C4-2B (cell line): ENCODE measurements at regions not wholly inside any gene's neighbourhood (a gene's known extent, or its start where the extent isn't known, plus 50 kb on each side); places are given as distances from the start of the nearest gene placed in this dataset.

Experiments used
- H3K27ac ChIP-seq: fragments of 450-650 bp; 2 replicates; pipeline ENCODE4 v1.5.1; 2017
- CTCF ChIP-seq: fragments of 450-650 bp; conservative IDR thresholded peaks from 2 replicates; pipeline ENCODE4 v1.5.1; 2017; ENCODE audit warnings: mild to moderate bottlenecking
- ZFX ChIP-seq: fragments of 450-650 bp; IDR thresholded peaks from 2 replicates; pipeline ENCODE4 v1.6.1; 2017

DNA sequence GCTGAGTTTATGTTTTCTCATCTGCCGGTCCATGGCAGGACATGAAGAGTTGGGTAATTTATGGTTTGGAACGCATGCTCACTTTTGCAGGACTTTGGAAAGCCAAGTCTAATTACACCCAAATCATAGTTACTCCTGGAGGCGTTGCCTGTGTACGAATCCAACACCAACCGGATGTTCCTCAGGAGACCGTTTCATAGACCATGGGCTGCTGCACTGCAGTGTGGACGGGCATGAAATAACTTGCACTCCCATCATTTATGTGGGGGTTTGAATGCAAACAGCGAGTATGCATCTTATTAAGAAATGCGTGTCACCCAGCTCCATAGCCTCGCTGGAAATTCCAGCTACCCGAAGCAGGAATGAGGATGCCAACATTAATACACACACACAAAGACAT, 96.1 kb upstream of the IRX2 start:
- H3K27ac ChIP-seq: no peak overlapping the region
- no peak for TF ChIP-seq CTCF
- TF ChIP-seq ZFX: no peak

GRCh38 chr5:2841208-2841607, 89.7 kb upstream of the IRX2 start:
- TF ChIP-seq ZFX (no peak), CTCF (no peak)
- no peak overlapping the region for H3K27ac ChIP-seq

DNA sequence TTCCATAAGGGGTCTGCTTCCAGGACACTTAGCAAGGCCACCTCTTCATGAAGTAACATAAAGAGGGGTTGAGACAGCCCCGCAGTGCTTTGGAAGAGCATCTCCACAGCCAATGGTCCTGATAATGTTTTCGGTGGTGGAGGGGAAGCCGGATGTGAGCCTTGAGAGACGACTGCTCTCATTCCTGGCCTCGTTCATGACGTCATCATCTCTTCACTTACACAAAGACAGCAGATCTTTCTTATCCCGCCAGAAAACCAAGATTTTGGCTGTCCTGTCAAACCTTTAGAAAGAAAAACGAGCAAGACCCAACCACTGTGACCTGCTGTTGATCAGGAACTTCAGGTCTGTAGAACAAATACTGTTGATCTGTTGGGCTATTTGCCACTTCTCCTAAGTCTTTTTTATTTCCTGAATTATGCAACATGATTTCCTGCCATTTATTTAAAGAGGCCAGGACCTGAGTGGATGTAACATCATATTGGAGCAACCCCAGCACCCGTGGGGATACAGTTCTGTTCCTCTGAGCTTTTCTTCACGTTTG, 89.0 kb upstream of the IRX2 start:
- H3K27ac ChIP-seq: peak overlapping the region; percentile 43
- no peak for TF ChIP-seq CTCF
- no peak for TF ChIP-seq ZFX

DNA sequence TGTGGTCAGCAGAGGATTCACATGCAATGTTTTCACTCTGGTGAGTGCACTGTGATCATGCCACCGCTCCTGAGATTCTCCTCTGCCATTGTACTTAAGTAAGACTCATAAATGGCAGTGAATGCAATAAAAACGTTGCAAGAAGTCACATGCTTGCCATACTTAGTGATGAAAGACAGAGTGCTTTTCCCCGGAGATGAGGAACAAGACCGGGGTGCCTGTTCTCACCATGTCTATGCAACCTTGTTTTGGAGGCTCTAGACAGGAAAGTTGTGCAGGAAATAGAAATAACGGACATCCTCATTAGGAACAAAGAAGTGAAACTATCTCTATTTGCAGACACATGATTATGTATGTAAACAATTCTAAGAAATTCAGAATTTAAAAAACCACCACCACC, 84.7 kb upstream of the IRX2 start:
- no peak overlapping the region for H3K27ac ChIP-seq
- no peak for TF ChIP-seq CTCF
- no peak for TF ChIP-seq ZFX

DNA sequence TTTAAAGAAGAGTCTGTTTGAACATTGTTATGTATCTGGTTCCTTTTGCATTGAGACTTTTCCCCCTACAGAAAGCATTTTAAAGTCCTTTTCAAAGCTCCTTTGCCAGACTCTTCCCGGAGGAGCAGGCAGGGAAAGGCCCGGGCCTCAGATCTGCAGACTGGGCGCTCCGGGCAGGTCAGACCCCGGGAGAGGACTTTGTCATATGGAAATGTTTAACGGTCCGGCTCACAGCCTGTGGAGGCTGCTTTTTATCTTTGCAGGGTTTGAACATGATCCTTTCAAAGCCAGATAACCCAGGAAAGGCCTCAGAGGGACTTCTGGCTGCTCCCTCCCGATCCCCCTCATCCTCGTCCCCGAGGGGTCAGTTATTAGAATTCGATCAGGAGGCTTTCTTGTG, 82.1 kb upstream of the IRX2 start:
- no peak overlapping the region for H3K27ac ChIP-seq
- no peak for TF ChIP-seq ZFX
- TF ChIP-seq CTCF: no peak

DNA sequence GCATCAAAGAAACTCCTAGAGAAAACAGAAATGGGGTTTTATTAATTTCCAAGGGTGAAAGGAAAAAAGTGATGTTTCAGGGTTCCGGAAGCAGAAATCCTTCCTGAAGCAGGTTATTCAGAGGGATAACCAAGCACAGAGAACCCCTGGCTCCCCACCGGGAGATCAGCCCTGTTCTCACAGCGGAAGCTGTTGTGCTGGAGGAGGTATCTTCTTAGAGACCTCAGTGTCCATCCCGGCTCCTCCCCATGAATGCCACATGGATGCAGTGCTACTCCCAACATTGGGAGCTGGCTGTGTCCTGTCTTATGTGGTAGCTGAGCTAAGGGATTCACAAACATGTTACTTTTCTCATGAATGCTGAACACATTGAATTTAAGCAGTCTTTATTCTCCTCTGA, 80.9 kb upstream of the IRX2 start:
- no peak overlapping the region for H3K27ac ChIP-seq
- TF ChIP-seq CTCF (no peak), ZFX (no peak)

DNA sequence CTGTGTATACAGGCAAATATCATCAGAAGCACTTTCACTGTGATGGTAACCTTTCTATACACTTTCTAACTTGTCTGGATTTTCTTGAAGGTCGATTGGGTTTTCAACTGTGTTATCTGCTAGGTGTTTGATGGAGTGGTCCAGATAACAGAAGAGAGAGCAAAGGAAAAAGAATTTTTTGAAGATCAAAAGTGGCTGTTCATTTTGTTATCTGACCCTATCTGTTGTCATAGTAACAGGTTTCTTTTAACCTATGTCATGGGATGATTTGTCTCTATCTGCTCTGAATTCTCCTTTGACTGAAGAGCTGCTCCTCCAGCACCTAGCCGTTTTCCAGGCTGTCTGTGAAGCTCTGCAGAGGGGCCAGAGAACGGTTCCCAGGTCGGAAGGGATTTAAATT, 77.8 kb upstream of the IRX2 start:
- no peak overlapping the region for H3K27ac ChIP-seq
- no peak for TF ChIP-seq CTCF
- TF ChIP-seq ZFX: no peak
